A549 (cell line): ENCODE measurements at regions not wholly inside any gene's neighbourhood (a gene's known extent, or its start where the extent isn't known, plus 50 kb on each side); places are given as distances from the start of the nearest gene placed in this dataset.

ENCODE experiments used
- ATAC-seq, 2 experiments: fragments of 200-7000 bp in 1 of 2; fragments of >200 bp in 1 of 2; cut with Nextera tagmentation in 1 of 2; cut with Tn5 transposase in 1 of 2; 3 replicates each; pipeline versions ENCODE4 v1.8.0 to v1.9.1; 2018 to 2020; ENCODE audit warnings: mild to moderate bottlenecking in 1 of 2, moderate library complexity in 1 of 2
- CTCF ChIA-PET: fragments of 300-600 bp; sonication (Branson Sonifier 250); formaldehyde crosslinking; extraction: SDS; loops from one replicate; lab custom pipeline; 2021; ENCODE audit warnings: antibody characterized with exemption, inconsistent platforms; lab: Yijun Ruan, JAX
- POLR2A ChIA-PET: fragments of 350-600 bp; formaldehyde crosslinking; extraction: SDS; loops from one replicate; lab custom pipeline; 2021; ENCODE audit warnings: antibody characterized with exemption, inconsistent platforms; lab: Yijun Ruan, JAX
- DNase-seq, 2 experiments: peaks; one replicate each; pipeline versions ENCODE4 v3.0.0 to v3.0.0-alpha.2; 2011 to 2016; ENCODE audit warnings: low read depth in 1 of 2, low spot score in 1 of 2
- FAIRE-seq: peaks from 2 replicates; lab custom pipeline; 2011; peaks lifted over from hg19 to GRCh38; lab: Jason Lieb, UNC
- H3K27ac ChIP-seq, 2 experiments: fragments of >200 bp; sonication (Bioruptor Twin); formaldehyde crosslinking; 3 replicates each; pipeline ENCODE4 v1.5.1; 2016 to 2017
- H3K4me1 ChIP-seq: fragments of >200 bp; sonication (Bioruptor Twin); formaldehyde crosslinking; 3 replicates; pipeline ENCODE4 v1.6.1; 2016
- H3K4me2 ChIP-seq: fragments of >200 bp; sonication (Bioruptor Twin); formaldehyde crosslinking; 3 replicates; pipeline ENCODE4 v1.6.1; 2016
- H3K4me3 ChIP-seq: fragments of >200 bp; sonication (Bioruptor Twin); formaldehyde crosslinking; 3 replicates; pipeline ENCODE4 v1.5.1; 2016
- H3K9me3 ChIP-seq: fragments of >200 bp; sonication (Bioruptor Twin); formaldehyde crosslinking; 3 replicates; pipeline ENCODE4 v1.6.1; 2016
- BCL3 ChIP-seq: fragments of >200 bp; sonication (Bioruptor Twin); formaldehyde crosslinking; IDR thresholded peaks from 3 replicates; pipeline ENCODE4 v1.6.1; 2016
- CBX8 ChIP-seq: fragments of 200-600 bp; sonication (generic); IDR thresholded peaks from 2 replicates; pipeline ENCODE4 v1.6.1; 2016
- CHD4 ChIP-seq: fragments of 200-600 bp; sonication (generic); IDR thresholded peaks from 2 replicates; pipeline ENCODE4 v1.6.1; 2016; ENCODE audit warnings: antibody characterized with exemption, mild to moderate bottlenecking, borderline replicate concordance
- EHF ChIP-seq: fragments of 250-450 bp; sonication (Bioruptor Pico); IDR thresholded peaks from 2 replicates; pipeline ENCODE4 v1.5.0; 2020; ENCODE audit warnings: mild to moderate bottlenecking
- EHMT2 ChIP-seq: fragments of 200-600 bp; sonication (generic); IDR thresholded peaks from 2 replicates; pipeline ENCODE4 v1.6.1; 2016; ENCODE audit warnings: antibody characterized with exemption, low read depth, mild to moderate bottlenecking, moderate library complexity
- ELK1 ChIP-seq: fragments of 150-350 bp; IDR thresholded peaks from 2 replicates; pipeline ENCODE4 v1.6.1; 2014; ENCODE audit warnings: low read depth, mild to moderate bottlenecking, low read length
- ESRRA ChIP-seq: fragments of 150-350 bp; IDR thresholded peaks from 2 replicates; pipeline ENCODE4 v1.6.1; 2014; ENCODE audit warnings: mild to moderate bottlenecking, low read length, borderline replicate concordance
- GATA3 ChIP-seq: IDR thresholded peaks from 2 replicates; pipeline ENCODE4 v1.6.1; 2012; ENCODE audit warnings: borderline replicate concordance
- HOXA7 ChIP-seq: fragments of 250-450 bp; sonication (Bioruptor Pico); IDR thresholded peaks from 2 replicates; pipeline ENCODE4 v1.5.0; 2020; ENCODE audit warnings: mild to moderate bottlenecking, moderate library complexity
- HOXB13 ChIP-seq: fragments of 250-450 bp; sonication (Bioruptor Pico); IDR thresholded peaks from 2 replicates; pipeline ENCODE4 v1.5.0; 2020; ENCODE audit warnings: low read depth, mild to moderate bottlenecking, moderate library complexity
- KDM1A ChIP-seq: fragments of 200-600 bp; sonication (generic); IDR thresholded peaks from 2 replicates; pipeline ENCODE4 v1.6.1; 2016; ENCODE audit warnings: low read depth, mild to moderate bottlenecking
- KDM5A ChIP-seq: fragments of 200-600 bp; sonication (generic); IDR thresholded peaks from 2 replicates; pipeline ENCODE4 v1.6.1; 2016; ENCODE audit warnings: antibody characterized with exemption, mild to moderate bottlenecking
- MAFK ChIP-seq: fragments of 450-650 bp; IDR thresholded peaks from 2 replicates; pipeline ENCODE4 v1.6.1; 2014; ENCODE audit not compliant: partially characterized antibody
- NPAS2 ChIP-seq: fragments of 250-450 bp; sonication (Bioruptor Pico); IDR thresholded peaks from 2 replicates; pipeline ENCODE4 v1.8.0; 2022; ENCODE audit warnings: mild to moderate bottlenecking, moderate library complexity, borderline replicate concordance
- NR3C1 ChIP-seq: fragments of >200 bp; sonication (Bioruptor Twin); formaldehyde crosslinking; IDR thresholded peaks from 3 replicates; pipeline ENCODE4 v1.6.1; 2017
- PBX3 ChIP-seq: IDR thresholded peaks from 2 replicates; pipeline ENCODE4 v1.6.1; 2012
- REST ChIP-seq: fragments of 200-600 bp; sonication (generic); IDR thresholded peaks from 2 replicates; pipeline ENCODE4 v1.6.1; 2016; ENCODE audit warnings: antibody characterized with exemption, mild to moderate bottlenecking, moderate library complexity
- RFX5 ChIP-seq: fragments of 450-650 bp; IDR thresholded peaks from 2 replicates; pipeline ENCODE4 v1.7.1; 2014; ENCODE audit warnings: antibody characterized with exemption, mild to moderate bottlenecking, moderate library complexity
- SMC3 ChIP-seq: fragments of >200 bp; sonication (Bioruptor Twin); formaldehyde crosslinking; IDR thresholded peaks from 3 replicates; pipeline ENCODE4 v1.6.1; 2018; ENCODE audit warnings: inconsistent platforms
- SREBF2 ChIP-seq: fragments of 450-650 bp; IDR thresholded peaks from 2 replicates; pipeline ENCODE4 v1.6.1; 2014; ENCODE audit warnings: mild to moderate bottlenecking, moderate library complexity
- WGBS: methylation state at CpG from one replicate; pipeline ENCODE4 v1.1.6; 2017; ENCODE audit errors: missing lambda C conversion rate; 5-methylcytosine and 5-hydroxymethylcytosine counted together

- no peak overlapping the region for H3K27ac ChIP-seq
- no peaks in the 10 kb centered on the region for H3K4me1 ChIP-seq
- ChIA-PET CTCF (no interaction called here), POLR2A (no interaction called here)
- TF ChIP-seq REST = no peak
- no peak for TF ChIP-seq PBX3
- no peak for TF ChIP-seq NR3C1
- TF ChIP-seq RFX5 = no peak
- TF ChIP-seq KDM1A = no peak
- no peak for TF ChIP-seq EHF
- TF ChIP-seq EHMT2 = no peak
- no peak for TF ChIP-seq ELK1
- no peak for TF ChIP-seq CBX8
- no peak for TF ChIP-seq HOXB13
- TF ChIP-seq HOXA7 (CRISPR knock-in tag) = no peak
- TF ChIP-seq NPAS2 (CRISPR knock-in tag) = no peak
- TF ChIP-seq GATA3 = no peak
- TF ChIP-seq SMC3 = no peak
- no peak for TF ChIP-seq KDM5A
- no peak for TF ChIP-seq MAFK
- no peak for TF ChIP-seq SREBF2
- TF ChIP-seq ESRRA = no peak
- no peak for TF ChIP-seq BCL3
- TF ChIP-seq CHD4 = no peak
- no peak overlapping the region for H3K4me3 ChIP-seq
- H3K9me3 ChIP-seq = no peaks in the 10 kb centered on the region
- H3K4me2 ChIP-seq = no peak overlapping the region
- FAIRE-seq = no peak
- no peak for ATAC-seq
- no peak for DNase-seq
- 55% methylated on average over 9 of the region's 9 CpGs for WGBS
These were observed 50.1 kb upstream of the LMTK2 start for GRCh38 chr7:98056580-98056979.
